GM19238 (cell line): ENCODE measurements at regions not wholly inside any gene's neighbourhood (a gene's known extent, or its start where the extent isn't known, plus 50 kb on each side); places are given as distances from the start of the nearest gene placed in this dataset.

Experiments
- DNase-seq: peaks from one replicate; pipeline ENCODE4 v3.0.0; 2011; ENCODE audit warnings: low spot score; ENCODE audit not compliant: insufficient read length

- DNase-seq = no peak
Measured at GRCh38 chr3:59653405-59654122, 603.7 kb upstream of the CFAP20DC start.

DNA sequence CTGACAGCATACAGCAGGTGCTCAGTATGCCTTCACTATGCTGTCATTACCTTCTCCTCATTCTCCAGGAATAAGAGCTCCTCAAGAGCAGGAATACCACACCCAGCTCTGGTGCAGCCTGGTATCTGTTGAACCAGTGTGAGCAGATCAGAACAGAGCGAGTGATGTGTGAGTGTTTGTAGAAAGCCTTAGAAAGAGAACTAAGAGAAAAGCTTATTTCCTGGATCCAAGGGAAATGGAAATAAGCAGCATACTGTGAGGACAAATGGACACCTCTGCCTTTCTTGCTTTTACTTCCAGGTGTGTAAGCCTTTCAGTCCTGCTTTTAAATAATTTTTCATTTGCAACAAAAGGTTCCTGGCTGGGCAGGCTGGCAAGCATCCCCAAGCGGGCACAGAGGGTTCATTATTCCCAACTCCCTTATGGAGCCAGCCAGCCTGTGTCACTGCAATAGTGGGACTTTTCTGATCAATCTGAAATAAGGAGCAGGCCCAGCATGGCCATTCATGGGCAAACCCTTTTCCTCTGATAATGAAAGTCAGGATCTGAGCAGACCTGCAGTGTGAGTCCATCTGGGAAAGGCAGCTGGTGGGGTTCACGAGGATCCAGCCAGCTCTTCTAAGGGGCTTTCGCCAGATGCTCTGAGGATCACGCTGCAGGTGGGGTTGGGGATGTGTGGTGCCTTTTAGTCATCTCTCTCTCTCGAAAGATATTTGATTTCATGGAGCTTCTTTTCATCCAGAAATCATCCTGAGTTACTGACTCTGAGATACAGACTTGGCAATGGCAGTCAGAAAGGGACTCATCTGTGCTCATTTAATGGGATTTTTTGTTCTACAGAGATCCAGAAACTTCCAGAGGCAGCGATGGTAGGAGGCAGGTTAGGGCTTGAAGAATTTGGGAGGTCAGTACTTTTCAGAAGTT lies 594.9 kb upstream of the CFAP20DC start:
- no peak for DNase-seq

GRCh38 chr3:59641169-59641899 lies 591.5 kb upstream of the CFAP20DC start:
- DNase-seq = no peak

DNA sequence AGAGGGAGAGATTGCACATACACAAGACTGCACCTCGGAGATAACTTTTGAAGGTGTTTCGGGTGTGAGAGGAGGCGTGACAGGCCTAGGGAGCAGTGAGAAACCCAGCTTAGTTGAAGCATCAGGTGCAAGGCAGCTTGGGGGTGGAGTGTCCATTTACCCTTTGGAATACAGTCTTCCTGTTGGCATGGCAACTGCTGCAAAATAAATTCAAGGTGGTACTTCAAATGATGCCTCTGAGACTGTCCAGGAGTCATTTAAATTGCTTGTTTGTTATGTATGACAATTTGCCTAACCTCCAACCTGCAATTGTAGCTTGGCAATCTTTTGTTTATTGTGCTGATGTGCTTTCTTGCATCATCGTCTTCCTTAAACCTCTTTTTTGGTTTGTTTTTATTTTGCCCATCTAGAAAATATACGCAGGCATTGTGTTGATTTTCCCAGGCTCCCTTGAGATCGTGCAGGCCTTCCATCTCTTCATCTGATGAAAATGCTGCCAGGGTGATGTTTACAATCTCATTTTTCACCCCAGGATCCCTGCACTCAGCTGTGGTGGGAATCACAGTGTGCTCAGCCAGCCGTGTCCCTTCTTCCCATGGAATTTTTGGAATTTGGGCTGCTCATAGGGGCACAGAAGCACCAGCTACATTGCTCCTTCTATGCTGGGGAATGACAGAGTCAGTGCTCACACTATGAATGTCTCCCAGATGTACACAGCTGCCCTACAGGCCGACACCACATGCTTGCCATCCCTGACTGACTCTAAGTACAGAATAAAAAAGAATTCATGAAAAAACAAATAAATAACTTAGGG lies 583.1 kb upstream of the CFAP20DC start:
- no peak for DNase-seq

DNA sequence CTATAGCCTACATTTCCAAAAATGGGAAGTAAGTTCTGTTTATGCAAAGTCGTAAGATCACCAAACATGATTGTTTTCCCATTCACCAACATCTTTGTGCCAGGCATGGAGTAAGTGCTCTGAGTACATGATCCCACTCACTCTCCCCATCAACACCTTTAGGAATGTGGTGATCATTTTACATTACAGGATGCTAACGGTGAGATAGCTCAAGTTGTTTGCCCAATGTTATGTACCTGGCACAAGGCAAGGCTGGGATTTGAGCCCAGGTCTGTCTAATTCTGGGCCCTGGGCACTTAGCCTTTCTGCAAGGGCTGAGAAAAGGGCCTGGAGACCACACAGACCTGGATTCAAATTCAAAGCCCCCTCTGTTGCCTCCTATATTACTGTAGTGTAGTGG lies 581.7 kb upstream of the CFAP20DC start:
- no peak for DNase-seq

GRCh38 chr3:59621037-59621436 lies 571.2 kb upstream of the CFAP20DC start:
- no peak for DNase-seq

- no peak for DNase-seq
Measured at GRCh38 chr3:59620325-59620724, 570.5 kb upstream of the CFAP20DC start.

DNA sequence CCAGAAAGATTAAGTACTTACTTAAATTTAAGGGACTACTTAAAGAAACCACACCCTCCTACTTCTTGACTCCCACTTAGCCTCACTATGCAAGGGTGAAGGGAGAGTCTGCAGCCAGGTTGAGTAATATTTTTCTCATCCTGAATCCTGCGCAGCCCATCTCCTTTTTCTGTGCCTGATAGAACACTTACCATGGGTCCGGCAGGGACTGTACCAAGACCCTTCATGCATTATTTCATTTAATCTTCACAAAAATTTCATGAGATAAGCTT lies 562.6 kb upstream of the CFAP20DC start:
- DNase-seq = no peak

DNA sequence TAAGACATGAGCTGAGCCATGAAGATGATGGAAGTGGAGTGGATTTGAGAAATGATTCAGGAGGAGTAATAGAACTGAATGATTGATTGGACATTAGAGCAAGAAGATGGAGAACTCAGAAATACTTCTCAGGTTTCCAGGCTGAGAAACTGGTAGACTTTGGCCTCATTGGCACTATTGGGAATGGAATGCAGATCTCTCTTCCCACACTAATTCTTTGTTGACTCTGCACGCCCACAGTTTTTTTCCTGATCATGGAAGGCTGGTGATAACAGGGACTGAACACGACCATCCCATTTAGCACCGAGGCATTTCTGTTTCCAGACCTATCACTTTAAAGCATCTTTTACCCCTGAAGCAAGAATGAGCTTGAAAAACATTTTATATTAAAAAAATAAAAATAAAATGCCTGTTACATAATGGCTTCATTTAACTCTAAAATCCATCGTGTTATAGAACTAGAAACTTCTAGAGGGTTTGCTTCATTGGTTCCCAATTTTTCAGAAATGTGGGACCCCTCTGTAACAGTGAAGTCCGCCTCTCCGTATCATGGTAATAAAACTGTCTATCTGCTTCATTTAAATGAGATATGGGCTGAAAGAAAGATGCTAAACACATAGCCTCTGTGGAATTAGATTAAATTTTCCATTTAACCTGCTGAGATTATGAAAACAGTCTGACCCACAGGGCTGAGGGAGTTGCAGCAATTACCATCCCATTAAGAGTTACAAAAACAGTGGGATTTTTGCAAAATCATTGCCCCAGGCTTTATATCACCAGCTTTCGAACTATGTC lies 562.0 kb upstream of the CFAP20DC start:
- no peak for DNase-seq

- DNase-seq = no peak
Measured at GRCh38 chr3:59609657-59610348, 560.0 kb upstream of the CFAP20DC start.

DNA sequence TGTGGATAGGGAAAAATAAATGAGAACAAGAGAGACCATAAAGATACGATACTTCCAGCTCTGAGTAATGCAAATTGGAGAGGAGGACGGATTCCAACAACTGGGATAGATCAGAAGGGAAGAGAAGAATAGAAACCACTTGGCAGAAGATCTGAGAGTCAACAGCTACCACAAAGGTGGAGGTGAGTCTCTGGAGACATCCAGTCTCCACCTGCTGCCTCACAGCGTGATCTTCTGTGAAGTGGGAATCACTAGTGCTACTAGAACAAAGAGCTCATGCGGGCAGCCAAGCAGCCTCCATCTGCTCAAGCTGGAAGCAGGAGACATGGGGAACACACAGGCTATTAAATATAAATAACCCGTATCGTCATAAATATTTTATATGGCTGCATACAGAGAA lies 558.5 kb upstream of the CFAP20DC start:
- no peak for DNase-seq

GRCh38 chr3:59607656-59608055 lies 557.8 kb upstream of the CFAP20DC start:
- DNase-seq = no peak

DNA sequence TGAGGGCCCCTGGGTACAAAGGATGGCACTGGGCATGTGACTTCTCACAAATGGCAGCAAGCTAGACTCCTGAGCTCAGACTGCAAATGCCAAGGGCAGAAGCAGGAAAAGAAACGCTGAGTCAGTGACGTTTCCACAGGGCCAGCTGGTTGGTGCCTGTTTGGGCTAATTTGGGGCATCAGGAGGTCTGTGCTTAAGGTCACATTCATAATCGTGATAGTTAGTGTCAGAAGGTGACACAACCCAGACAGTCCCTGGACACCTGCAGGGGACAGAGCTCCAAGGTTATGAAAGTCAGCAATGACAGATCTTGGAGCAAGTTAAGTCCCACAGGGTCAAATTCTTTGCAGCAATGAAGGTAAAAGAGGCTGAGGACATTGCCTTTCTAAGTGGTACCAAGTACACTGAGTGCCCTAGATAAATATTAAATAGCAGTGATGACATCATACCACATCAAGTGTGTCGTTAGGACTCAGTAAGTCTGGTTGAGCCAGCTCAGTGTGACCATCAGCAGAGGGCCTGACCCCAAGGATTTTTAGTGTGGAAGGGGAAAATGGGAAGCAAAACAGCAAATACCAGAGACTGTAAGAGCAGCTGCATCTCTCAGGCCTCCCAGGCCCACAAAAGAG lies 556.9 kb upstream of the CFAP20DC start:
- no peak for DNase-seq

- DNase-seq = no peak
Measured at GRCh38 chr3:59605944-59606534, 556.2 kb upstream of the CFAP20DC start.

GRCh38 chr3:59605318-59605717 lies 555.5 kb upstream of the CFAP20DC start:
- no peak for DNase-seq

GRCh38 chr3:59601486-59601885 lies 551.7 kb upstream of the CFAP20DC start:
- no peak for DNase-seq

DNA sequence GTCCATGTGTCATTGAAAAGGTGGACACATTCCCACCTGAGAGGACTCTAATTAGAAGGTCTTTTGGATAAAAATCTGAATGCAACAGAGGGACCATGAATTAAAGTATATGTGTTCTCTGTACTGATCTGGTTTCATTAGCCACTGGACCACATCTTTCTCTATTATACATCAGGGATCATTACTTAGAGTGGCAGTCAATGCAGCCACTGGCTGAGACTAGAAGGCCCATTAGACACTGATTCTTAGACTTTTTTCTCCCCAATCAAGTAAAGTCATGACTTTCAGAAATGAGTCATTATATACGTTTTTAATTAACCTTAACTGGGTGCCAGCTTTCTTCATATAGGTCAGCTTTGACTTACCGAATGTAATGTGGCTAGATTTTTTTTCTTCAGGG lies 550.8 kb upstream of the CFAP20DC start:
- DNase-seq = no peak

DNA sequence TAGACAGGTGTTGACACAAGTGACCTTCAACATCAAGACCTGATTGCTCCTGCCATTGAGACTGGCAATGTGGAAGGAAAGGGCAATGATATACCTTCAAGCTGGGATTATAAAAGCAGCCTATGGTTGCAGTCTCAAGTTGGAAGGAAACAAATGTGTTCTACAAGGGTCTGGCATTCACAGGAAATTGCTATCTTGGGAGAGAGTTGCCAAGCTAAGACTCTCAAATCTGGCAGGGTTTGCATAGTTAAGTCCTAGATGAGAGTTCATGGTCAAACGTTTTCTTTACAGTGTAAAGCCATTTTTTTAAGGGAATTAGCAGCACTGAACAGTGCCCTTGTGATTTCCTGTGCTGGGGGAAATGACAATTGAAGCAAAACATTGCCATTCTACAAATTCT lies 546.9 kb upstream of the CFAP20DC start:
- DNase-seq = no peak

DNA sequence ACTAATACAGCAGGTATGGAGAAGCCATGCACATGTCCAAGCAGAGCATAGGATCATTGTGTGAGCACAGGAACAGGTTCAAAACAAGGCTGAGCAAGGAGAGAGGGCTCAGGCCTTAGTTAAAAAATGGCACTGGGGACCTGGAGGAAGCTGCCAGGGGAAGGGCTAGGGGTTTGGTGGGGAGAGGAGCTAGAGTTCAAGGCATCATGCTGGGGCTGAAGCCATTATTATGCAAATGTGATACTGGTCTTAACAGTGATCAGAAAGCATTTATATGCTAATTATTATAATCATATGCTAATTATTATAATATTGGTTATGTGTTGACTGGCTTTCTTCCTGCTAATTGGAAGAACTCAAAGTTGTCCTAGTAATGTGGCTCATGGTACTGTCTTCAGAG lies 546.0 kb upstream of the CFAP20DC start:
- DNase-seq = no peak
